RCC 7860 (cell line): ENCODE measurements at regions not wholly inside any gene's neighbourhood (a gene's known extent, or its start where the extent isn't known, plus 50 kb on each side); places are given as distances from the start of the nearest gene placed in this dataset.
A peak's percentile ranks its signal among the peaks of the same experiment; 100 is the strongest.

Experiments used
- DNase-seq: peaks from one replicate; pipeline ENCODE4 v3.0.0-alpha.2; 2015; ENCODE audit warnings: low spot score
- FAIRE-seq: peaks from 2 replicates; lab custom pipeline; 2012; peaks lifted over from hg19 to GRCh38; lab: Jason Lieb, UNC

DNA sequence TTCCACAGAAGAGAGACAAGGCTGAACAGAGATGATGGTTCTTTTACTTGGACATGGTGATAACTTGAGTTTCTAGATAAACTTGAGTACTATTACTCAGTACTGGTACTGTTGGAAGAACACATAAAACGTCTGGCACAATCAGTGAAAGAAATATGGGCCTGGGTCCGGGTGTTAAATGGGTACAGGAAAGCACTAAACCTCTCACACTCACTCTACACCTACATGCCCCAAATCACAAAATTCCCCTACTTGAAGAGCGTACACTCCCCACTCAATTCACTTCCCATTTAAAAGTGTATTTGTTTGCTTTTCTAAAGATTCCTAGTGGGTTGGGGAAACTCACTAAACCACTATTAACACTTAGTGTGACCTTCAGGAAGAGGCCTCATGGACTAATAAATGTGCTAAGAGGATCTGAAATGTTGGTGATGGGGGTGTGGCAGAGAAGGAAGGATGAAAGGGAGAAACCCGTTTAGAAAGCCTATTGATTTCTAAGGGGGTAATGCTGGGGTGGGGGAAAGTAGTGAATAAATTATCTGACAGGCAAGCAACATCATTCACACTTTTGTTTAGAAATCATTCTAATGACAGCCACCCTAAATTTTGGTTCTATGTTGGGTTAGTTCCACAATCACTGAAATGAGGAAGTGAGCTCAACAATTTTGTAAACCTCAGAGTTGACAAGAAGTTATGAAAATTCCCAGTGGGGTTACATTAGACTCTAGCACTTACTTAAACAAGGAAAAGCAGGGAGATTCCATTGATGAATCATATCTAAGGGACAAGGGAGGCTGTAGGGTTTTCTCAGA, 222.6 kb upstream of the MARCKS start:
- DNase-seq (peak; percentile 46), FAIRE-seq (peak; percentile 26)

DNA sequence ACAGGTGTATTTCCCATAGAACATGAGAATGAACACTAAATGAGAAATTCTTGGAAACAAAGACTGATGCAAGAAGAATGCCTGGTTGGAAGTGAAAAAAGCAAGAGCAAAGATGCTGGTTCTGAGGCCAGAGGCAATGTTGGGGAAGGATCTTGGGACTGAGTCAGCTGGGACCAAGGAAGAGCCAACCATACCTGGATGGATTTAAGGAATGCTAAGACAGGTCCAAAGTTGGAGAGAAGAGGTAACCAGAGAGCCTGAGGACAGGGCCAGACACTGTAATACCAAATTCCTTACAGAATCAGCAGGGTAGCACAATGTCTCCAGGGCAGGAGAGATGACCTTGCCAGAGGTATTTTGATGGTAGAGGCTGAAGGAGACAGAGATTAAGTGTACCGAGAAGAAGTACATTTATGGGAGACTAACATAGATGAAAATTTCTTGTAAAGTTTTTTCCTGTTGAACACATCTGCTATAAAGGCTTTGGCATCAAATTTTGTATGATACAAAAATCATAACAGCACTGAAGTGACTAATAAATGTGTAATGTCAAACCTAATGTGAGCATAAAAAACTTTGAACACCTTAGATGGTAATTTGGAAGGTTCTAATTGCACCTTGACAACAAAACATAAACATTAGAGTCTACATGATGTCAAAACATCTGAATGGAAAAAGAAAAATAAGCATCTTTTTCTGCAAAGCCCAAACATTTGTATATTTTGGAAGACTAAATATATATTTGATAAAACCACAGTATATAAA, 221.7 kb upstream of the MARCKS start:
- DNase-seq, result no peak
- no peak for FAIRE-seq

DNA sequence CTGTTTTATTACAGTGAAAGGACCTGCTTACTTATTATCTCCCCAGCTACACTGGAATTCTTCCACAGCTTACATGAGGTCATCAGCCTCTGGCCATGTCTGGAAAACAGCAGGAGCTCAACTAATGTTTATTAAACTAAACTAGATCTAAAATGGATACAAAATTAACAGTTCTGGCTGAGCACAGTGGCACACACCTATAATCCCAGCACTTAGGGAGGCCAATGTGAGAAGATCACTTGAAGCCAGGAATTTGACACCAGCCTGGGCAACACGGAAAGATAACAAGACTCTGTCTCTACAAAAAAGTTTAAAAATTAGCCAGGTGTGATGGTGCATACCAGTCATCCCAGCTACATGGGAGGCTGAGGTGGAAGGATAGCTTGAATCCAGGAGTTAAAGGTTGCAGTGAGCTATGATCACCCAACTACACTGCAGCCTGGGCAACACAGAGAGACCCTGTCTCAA, 220.8 kb upstream of the MARCKS start:
- FAIRE-seq (peak; percentile 80), DNase-seq (peak; percentile 50)

GRCh38 chr6:113640051-113640450, 217.1 kb upstream of the MARCKS start:
- DNase-seq, result no peak
- no peak for FAIRE-seq

DNA sequence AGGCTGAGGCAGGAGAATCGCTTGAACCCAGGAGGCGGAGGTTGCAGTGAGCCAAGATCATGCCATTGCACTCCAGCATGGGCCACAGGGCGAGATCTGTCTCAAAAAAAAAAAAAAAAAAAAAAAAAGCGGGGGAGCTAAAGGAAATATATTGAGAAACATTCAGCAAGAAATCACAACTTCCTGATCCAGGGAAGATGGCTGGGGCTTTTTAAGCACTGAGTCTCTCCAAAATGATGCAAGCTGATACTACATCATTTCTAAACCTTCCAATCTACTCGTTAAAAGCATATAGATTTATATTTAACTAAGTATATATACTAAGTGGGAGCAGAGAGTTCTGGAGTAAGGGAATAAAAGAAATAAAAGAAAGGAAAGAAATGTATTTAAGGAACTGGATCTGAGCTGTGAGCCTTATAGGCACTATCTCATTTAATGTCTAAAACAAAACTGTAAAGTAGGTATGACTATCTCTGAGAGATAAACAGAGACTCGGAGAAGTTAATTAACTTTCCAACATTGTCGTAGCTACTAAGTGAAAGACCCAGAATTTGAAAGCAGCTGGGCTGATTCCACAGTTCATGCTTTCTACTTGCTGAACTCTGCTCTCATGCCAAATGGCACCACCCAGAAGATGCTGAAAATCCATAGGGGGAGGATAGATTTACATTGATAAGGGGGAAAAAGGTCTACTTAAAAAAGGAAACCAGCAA, 215.0 kb upstream of the MARCKS start:
- DNase-seq (no peak), FAIRE-seq (no peak)

DNA sequence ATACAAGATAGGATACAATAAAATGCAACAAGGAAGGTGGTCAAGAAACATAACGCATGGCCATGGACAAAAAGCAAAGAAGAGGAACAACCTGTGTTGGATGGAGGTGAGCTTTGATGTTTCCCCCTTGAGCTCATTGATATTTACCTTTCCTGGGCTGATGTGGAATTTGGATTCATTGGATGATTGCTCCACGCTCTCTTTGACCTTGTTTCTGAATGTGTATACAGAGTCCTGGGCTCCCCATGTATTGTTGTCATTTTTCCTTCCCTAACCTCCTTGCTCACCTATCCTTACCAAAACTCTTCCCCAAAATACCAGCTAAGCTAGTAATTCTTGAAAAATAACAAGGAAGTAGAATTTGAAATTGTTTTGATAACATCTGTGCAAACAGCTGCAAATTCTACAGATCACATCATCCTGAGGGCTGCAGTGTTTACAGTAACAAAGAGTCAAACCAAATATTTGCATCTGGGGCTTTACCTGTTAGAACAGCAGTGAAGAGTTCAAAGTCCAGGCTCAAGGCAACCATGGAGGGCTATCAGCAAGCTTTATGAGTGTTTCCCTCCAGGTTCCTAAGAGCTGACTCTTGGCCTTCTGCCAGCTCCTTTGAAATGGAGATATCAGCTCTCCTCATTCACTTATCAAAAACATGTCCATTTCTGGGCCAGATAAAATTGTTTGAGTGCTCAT, 214.3 kb upstream of the MARCKS start:
- DNase-seq (peak; percentile 29), FAIRE-seq (no peak)

DNA sequence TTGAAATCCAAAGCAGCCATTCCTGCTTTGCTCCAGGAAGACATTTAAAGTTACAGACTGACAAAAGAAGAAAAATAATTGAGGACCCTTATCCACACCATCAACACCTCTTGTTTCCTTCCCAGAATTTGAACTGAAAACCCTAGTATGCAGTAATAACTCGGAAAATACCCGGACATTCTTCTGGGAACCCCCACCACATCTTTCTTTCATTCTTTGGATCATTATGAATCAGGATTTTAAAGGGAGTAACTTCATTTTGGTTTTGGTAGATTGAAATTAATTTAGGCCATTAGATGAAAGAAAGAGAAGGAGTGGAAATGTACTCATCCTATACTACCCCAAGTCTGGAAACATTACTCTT, 213.8 kb upstream of the MARCKS start:
- FAIRE-seq, result no peak
- DNase-seq, result no peak

- FAIRE-seq, result peak; percentile 97
- peak; percentile 93 for DNase-seq
Measured at GRCh38 chr6:113644861-113645575, 212.1 kb upstream of the MARCKS start.

DNA sequence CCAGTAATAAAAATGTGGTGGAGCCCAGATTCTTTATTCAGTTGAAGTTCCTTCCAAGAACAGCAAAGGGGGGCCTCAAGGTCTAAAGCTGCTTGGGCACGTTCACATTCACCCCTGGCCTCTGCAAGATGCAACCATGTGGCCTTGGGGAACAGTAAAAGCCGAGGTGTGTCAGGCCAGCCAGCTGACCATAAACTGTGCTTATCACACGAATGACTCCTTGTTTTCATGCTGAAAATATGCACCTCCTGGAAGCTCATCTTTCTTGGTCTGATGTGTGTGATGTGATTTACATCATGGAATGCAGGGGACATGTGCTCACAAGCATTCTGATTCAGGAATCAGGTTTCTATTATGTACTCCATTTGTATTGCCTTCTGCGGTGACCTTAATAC, 211.6 kb upstream of the MARCKS start:
- DNase-seq, result peak; percentile 94
- peak; percentile 83 for FAIRE-seq

DNA sequence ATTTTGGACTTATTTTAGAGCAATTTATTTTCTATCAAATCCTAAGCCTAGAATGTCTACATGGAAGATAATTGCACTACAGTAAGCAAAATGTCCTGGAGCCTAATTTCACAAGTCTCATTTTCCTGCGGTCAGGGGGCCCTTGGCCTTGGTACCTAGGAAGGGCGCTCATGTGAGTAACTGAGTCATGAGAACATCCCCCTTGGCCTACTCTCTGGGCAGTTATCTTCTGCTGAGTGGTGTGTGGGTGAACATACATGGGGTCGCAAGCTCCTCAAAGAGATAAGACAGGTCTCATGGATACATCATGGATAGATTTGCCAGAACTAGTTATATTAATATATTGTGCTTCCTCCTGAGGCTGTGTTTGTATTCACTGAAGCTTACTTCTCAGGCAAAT, 211.2 kb upstream of the MARCKS start:
- DNase-seq (peak; percentile 65), FAIRE-seq (no peak)

DNA sequence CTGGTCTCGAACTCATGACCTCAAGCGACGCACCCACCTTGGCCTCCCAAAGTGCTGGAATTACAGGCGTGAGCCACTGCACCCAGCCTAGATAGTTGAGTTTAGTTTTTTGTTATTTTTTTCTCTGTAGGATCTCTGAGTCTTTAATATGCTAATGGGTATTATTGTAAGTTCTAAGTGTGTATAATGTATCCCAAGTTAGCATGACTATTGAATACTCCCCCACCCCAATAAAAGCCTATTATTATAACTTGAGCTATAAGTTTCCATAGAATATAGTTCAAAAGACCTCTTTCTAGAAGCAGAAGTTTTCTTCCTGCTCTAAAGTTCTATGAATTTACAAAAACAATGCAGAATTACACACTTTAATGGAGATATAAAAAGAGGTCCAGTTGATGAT, 210.4 kb upstream of the MARCKS start:
- no peak for FAIRE-seq
- DNase-seq, result no peak

DNA sequence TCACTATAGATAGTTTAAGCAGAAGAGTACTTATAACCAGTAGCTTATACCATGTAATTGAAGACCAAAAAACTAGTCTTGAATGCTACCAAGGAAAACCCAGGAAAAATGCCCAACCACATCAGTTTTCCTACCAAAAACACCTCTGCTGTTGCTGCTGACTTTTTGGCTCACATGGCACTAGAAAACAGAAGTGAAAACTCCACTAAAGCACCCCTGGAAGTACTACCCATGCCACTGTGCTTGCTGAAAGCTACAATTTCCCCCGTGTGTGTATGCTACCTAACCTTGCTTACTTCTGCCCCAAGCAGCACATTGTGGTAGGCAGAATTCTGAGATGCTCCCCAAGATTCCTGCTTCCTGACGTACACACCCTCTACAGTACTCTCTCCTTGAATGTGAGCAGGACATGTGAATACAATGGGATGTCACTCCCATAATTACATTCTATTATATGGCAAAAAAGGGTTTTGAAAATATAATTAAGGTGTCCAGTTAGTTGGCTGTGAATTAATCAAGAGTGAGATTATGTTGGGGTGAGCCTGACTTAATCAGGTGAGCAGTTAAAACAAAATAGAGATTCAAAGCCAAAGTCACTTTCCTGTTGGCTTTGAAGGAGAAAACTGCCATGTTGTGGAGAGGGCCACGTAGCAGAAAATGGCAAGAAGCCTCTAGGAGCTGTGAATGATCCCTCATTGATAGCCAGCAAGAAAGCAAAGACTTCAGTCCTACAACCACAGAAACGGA, 209.8 kb upstream of the MARCKS start:
- no peak for FAIRE-seq
- DNase-seq, result no peak

DNA sequence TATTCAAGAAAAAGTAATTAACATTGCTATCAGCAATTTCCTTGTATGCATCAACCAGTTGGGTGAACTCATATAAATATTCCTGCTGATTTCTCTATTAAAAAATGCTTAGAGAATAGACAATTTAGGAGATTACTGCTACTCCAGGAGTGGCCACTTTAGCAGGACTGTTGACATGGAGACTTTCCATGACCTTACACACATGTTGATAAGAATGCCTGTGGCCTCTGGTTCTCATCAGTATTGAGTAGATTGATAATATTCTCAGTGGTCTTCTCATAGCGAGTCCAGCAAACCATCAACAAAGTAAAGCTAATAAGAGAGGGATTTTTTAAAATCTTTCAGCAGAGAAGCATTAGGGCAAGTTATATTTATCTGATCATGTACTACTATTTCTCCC, 208.4 kb upstream of the MARCKS start:
- DNase-seq (no peak), FAIRE-seq (no peak)

GRCh38 chr6:113649276-113649675, 207.9 kb upstream of the MARCKS start:
- DNase-seq (no peak), FAIRE-seq (no peak)

- no peak for DNase-seq
- FAIRE-seq, result no peak
Measured at GRCh38 chr6:113649880-113650609, 207.1 kb upstream of the MARCKS start.

DNA sequence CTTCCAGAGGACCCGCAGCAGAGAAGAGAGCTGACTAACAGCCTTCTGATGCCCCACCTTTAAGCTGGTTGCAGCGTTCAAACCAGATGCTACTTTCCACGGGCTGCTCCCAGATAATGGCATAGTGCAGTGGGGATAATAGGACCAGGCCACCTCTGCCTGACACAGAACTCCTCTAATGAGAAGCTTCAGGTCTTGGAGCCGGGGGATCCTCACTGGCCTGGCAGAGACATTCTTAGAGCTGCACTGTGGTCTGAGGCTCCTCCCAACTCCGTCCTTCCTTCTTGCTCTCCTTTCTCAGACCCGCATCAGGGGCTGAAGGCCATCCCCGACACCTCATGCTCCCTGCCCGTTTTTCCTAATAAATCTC, 206.6 kb upstream of the MARCKS start:
- DNase-seq (no peak), FAIRE-seq (no peak)

DNA sequence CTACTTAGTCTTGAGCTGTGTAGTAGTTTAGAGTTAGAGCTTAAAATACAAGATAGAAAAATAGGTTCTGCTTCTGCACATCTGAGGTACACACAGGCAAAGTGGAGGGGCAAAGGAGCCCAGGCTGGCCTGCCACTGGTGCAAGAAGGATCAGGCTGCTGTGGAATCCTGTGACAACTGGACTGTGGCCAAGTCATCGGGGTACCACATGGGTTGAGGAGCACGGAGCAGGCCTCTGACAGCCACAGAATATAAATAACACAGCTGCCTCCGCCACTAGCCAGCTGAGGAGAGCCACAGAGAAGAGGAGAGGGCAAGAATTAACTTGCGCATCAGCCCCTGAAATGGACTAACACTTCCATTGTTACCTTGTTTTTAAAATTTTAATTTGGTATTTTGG, 206.0 kb upstream of the MARCKS start:
- no peak for DNase-seq
- no peak for FAIRE-seq

GRCh38 chr6:113651920-113652319, 205.2 kb upstream of the MARCKS start:
- FAIRE-seq, result no peak
- DNase-seq, result no peak

GRCh38 chr6:113653275-113653674, 203.9 kb upstream of the MARCKS start:
- DNase-seq (peak; percentile 5), FAIRE-seq (peak; percentile 77)
